Globus pallidus (tissue), 1 donor: ENCODE measurements at regions not wholly inside any gene's neighbourhood (a gene's known extent, or its start where the extent isn't known, plus 50 kb on each side); places are given as distances from the start of the nearest gene placed in this dataset.
"Not testable (repeated sequence)": the region's sequence is repeated elsewhere in the genome, so short reads cannot be mapped to it uniquely, and the experiment has no call there.

Experiments used
- DNase-seq: peaks from one replicate; pipeline ENCODE4 v3.0.0-alpha.2; 2015; ENCODE audit warnings: low spot score

DNA sequence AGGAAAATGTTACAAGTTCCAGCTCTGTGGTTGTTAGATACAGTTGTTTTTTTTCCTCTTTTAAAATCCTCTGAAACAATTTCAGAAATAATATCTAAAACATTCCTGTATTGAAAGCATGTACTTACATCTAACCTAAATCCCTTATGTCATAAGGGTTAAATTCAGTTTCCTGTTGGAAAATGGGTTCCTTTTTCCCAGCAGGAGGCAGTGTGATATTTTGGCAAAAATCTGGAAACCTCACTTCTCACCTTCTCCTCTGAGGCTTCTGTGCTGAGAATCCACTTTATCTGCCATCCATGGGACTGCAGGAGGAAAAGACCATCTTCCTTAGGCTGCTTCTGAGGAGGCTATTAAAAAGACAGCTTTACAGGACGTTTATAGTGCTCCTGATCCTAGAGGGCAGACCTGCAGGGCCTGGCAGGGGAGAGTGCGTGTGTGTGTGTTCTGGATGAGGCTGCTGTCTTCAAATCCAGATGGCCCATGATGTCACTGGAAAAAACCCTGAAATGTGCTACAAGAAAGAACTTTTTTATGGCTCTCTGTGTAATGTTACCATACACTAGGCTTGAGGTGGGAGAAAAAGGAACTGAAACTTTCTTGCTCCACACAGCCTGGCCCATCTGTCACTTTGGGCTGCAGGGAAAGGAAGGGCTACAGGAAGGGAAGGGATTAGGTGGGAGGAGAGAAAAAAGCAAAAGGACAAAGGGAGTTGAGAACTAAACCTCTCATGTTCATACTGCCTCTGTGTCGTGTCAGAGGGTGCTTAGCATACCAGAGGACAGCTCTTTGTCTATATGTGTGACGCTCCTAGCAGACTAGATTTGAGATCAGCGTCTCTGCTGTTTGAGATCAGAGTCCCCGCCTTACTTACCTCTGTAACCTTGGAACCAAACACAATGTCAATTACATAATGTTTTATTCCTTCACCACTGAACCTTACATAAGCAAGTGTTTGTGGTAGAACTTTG lies 379.2 kb upstream of the SPAG17 start:
- no peak for DNase-seq

DNA sequence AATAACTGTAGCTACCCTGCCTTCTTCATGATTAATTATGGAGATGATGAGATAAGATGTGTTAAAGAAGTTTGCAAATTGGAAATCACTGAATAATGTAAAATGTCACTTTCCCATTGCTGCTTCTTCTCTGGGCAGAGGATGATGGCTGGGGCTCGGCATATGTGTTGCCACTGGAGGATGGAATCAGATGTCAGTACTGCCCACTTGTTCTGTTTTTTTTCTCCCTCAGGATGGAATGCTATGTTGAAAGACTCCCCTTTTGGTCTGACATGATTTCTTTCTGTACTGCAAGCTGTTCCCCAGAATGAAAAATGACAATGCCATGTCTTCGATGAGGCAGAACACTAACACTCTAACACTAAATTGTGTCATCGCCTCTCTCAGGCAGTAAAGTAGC lies 373.9 kb upstream of the SPAG17 start:
- DNase-seq: no peak

DNA sequence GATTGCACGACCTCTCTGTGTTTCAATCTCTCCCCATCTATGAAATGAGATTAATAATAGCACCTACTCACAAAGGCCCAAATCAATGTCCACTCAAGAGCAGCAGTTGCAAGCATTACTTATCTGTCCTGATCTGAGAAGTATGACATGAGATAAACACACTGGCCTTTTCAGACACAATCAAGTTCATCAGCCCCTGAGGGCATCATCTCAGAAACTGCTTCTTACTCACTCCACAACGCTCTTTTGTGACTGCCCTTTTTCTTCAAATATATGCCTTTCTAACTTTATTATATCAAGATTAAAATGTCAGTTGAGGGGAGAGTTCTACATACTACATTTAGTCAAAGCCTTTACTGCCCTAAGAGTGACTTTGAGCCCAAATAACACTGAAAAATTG lies 371.9 kb upstream of the SPAG17 start:
- DNase-seq: no peak

DNA sequence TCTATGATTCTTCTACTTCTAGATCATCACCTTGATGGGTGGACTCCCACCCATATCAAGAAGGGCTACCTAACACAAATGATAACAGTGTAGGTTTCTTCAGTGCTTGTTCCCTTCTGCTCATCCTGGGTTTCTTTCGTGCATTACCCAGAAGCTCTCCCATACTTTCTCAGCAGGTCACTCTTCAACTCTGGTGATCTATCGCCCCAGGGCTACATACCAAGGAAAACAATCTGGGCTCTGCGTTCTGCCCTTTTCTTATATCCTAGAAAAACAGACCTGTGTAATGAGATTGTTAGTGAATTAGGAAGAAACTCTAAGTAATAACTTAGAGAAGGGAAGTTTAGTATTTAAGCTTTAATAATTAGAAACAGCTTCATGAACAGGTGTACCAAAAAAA lies 370.6 kb upstream of the SPAG17 start:
- no peak for DNase-seq

DNA sequence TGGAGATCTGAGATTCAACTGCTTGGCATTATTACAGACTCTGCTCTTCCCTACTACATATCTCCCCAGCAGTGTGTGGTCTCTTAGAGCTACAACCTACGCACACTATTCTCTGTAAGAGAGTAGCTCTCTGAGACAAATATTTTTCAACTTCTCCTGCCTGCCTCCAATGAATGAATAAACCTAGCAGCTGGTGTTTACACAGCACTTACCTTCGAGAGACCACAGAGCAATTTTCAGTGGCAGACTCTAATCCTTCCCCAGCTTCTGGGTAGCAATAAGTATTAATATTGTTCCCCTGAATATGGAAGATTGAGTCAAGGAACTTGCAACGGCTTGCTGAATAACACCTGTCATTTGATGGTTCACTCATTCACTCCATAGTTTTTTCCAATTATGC lies 350.9 kb upstream of the SPAG17 start:
- DNase-seq: no peak

DNA sequence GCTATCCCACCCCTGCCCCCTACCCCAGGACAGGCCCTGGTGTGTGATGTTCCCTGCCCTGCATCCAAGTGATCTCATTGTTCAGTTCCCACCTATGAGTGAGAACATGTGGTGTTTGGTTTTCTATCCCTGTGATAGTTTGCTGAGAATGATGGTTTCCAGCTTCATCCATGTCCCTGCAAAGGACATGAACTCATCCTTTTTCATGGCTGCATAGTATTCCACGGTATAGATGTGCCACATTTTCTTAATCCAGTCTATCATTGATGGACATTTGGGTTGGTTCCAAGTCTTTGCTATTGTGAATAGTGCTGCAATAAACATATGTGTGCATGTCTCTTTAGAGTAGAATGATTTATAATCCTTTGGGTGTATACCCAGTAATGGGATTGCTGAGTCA lies 326.9 kb upstream of the SPAG17 start:
- DNase-seq: not testable (repeated sequence)

DNA sequence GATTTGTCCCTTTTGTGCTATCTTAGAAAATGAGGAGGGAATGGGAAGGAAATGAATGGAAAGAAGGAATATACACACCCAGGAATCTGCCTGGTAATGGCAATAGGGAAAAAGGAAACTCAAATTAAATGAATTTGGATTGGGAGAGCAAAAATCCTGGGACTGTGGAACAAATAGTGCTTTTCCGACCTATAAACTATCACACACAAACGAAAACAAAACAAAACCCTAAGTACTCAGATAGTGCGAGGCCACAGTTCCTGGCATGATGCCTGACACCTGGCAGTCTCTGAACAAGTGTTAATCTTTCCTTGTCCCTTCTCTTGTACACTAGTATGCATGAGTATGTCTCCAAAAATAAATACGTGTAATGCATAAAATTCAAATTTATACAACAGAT lies 319.8 kb upstream of the SPAG17 start:
- no peak for DNase-seq

DNA sequence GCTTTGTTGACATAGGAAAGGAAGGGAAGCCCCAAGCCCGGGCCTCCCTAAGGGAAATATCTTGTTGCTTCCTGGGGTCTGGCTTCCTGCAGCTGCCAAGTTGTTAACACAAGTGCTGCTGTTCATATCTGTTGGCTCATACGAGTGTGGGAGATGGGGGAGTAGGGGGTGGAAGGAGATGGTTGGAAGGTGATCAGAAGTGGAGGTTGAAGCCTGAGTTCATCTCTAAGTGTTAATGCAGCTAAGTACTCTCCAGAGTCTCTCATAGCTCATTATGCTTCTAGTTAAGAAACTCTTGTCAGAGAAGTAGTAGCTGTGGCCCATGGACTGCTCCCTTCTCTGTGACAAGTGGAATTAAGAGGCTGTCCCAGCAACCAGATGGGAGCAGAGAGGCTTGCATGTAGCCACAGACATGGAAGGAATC lies 319.2 kb upstream of the SPAG17 start:
- DNase-seq: no peak

DNA sequence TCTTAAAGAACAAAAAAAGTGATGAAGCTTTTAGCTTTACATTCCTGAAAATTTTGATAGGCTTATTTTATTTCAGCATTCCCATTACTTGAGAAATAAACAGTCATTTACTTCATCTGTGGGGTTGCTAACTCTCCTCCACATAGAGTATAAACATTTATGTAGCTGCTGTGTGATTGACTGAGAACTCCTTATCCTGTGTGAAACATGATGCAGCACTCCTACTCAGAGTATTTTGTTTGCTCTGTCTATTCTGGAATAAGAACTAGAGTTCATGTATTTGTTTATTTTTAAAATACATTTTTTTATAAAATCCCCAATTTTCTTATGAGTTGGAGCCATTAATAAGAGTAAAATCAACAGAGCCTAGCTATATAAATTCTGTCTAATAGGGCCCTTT lies 318.7 kb upstream of the SPAG17 start:
- DNase-seq: no peak

DNA sequence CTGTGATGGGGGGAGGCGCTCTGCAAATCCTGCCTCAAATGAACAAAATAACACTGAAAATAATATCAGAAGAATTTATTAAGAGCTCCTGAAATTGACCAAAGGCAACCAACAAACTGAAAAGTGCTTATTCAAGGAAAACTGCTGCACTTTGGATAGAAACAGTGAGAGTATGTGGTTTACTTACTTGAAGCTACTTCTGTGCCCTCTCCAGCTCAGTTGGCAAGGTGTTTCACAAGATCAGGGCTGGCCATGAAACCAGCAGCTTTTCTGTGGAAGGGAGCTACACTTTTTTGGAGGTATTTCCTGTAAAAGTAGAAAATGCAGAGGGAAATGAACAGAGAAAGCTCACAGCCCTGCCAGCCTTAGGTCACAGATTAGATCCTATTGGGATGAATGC lies 310.0 kb upstream of the SPAG17 start:
- DNase-seq: no peak

DNA sequence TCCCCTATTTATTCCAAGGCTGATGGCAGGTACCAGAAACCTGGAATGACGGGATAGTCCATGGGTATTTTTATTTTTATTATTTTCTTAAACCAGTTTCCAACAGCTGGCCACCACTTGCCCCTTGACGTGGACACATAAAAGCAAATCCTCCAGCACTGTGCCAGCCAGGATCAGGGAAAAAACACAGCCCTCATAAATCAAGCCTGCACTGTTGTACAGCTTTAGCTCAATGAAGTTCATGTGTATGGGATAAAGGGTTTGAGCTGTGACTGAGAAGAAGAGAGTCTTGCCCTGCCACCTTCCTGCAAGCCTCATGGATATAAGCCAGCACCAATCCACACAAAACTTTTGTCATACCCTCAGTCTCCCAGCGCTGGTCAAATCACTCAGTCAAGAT lies 303.8 kb upstream of the SPAG17 start:
- no peak for DNase-seq

DNA sequence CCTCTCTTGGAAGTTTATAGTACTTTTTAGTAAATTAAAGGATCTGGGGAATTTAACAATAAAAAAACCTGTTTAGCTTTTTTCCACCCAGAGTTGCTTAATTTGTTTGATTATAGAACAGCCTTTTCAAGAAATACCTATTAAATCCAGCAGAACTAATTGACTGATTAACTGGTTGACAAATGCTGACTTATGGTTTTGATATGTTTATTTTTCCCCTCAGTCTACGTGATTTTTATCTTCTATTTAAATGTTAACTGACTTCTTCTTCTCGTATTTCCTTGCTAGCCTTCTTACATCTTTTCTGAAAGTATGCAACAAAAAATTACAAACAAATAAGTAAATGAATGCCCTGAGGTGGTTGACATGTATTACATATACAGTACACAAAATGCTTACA lies 302.9 kb upstream of the SPAG17 start:
- DNase-seq: no peak

DNA sequence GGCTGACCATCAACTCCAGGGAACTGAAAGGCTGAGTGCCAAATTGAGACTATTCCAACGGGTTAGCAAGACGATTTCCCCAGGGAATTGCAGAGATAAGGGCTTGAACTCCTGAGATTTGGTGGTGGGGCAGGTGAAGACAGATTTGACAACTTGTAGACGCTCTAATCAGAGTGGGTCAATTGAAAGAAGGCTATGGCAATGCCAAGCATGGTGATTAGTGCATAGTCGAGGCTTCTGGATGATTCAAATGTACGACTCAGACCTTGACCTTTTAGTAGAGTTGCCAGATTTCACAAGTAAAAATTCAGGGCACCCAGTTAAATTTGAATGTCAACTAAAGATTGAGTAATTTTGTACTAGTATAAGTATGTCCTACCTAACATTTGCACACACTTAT lies 302.1 kb upstream of the SPAG17 start:
- DNase-seq: no peak

DNA sequence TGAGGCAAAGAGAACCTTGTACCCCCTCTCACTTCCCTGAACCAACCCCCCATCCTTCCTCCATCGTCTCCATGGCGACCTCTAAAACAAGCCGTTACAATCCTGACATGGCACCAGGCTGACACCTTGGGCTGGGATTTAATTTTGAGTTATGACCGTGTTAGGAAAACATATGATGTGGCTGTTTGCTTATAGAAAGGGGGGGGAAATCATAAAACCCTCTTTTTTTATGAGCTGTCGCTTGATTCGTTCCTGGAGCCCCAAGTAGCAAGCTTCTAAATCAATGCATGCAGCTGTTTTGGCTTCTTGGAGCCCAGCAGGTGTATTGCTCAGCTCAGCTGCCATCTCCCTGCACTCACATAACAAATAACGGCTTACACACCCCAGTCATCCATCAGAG lies 301.2 kb upstream of the SPAG17 start:
- DNase-seq: no peak

DNA sequence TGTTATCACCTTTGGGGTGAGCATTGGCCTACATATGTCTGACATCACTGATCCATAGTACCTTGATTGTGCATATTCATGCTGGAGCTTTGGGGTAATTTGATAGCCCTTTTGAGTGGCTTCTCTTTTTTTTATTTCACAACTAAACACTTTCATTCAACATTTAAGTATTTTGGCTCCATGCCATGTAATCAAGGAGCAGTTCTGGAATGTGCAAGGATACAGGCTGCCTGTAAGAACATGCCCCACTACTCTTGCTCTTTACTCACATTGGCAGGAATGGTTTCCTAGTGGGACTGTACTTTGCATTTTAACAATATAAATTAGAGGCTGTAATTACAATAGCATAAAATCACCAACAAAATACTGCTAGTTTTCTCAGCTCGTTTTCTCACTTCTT lies 300.7 kb upstream of the SPAG17 start:
- DNase-seq: no peak

DNA sequence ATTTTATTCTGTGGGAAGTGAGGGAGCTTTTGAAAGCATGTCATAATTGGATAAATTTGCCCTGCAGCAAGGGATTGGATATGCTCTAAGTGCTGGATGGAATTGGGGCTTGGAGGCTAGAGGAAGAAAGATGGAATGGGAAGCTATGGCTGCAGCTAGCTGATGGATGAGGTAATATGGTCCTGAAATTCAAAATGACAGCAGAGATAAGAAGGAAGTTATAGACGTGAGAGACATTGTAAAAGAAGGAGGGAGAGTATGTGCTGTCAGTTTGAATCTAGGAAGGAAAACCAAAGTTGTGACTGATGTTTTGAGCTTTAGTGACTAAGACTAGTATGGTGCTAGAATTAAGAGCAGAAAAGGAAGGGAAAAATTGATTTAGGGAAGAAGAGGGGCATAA lies 299.9 kb upstream of the SPAG17 start:
- no peak for DNase-seq

DNA sequence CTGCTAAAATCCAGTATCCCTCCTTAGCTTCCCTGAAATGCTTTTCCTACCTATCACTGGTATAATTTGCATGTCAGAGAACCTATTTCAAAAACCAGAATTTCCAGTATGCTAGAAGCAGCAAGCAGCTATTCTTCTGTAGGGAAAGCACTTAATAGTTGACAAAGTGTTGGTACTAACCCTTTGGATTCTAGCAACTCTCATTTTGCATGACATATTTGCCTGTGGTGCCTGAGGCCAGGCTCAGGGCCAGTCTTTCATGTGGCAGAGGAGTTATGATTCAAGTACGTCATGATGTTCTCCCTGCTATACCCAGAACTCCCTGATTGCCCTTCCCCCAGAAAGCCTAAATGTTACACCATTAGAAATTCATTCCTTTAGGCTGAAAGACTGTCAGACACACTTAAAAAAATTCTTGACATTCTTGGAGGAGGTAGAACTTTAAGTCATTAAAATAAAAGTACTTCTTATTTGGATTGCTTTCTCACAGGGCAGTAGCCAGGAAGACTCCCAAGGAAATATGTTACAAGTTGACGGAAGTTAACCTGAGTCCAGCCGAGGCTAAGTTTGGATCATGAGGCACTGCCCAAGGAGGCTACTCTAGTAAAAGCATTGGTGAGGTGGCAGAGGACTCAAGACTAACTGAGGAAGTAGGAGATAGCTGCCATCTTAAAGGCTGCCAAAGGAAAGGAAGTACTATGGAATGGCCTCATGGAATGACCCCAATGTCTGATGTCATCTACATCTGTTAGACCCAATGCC lies 298.4 kb upstream of the SPAG17 start:
- DNase-seq: no peak

DNA sequence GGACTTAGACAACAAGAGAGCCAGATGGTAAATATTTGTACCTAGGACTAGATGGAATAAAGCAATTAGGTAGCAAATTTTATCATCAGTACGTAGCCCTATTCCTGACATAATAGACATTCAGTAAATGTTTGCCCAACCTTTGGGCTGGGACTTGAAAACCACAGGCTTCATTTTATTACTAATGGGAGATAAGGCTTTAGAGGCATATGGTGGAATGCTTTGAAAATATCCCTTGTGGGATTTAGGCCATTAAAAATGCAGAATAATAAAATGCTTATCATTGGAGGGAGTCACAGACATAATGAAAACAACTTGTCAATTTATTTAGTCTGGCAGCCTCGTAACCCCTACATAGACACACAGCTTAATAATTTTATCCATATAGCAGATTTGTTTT lies 296.1 kb upstream of the SPAG17 start:
- DNase-seq: no peak

DNA sequence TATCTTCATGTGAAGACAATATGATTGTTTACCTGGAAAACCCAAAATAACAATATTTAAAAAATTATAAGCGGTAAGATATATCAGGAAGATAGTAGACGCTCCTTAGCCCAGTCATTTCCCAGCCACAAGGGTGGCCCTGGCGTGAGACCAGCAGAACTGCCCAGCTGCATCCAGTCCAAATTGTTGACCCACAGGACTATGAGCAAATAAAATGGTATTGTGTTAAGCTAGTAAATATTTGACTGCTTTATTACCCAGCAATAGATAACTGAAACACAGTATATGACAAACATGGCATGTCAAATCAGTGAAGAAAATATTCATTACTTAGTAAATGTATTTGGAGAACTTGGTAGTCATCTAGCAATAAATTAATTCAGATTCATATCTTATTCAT lies 294.3 kb upstream of the SPAG17 start:
- DNase-seq: no peak

DNA sequence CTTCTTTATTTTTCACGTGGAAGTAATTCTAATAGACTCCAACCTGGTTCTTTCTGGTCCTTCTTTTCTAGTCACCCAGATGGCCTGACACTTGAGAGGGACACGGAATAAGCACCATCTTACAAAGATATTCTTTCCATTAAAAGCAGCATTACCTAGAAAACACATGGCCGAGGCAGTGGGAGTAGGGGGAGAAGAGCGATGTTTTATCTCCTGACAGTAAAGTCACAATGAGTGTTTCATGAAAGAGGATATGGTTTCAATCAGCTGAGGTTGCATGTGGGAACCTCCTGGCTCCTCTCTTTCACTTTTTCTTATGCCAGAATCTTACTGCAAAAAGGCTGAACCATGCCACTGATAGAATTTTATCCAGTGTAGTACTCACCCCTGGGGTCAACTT lies 288.8 kb upstream of the SPAG17 start:
- DNase-seq: no peak

DNA sequence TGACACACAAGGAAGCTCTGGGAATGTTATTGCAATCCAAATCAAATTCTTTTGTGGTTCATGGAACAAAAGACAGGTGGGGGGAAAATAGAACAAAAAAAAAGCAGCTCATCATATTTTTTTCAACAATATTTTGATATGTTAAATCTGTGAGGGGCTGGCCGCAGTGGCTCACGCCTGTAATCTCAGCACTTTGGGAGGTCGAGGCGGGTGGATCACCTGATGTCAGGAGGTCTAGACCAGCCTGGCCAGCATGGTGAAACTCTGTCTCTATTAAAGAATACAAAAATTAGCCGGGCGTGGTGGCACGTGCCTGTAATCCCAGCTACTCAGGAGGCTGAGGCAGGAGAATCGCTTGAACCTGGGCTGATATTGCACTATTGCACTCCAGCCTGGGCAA lies 279.4 kb upstream of the SPAG17 start:
- not testable (repeated sequence) for DNase-seq

DNA sequence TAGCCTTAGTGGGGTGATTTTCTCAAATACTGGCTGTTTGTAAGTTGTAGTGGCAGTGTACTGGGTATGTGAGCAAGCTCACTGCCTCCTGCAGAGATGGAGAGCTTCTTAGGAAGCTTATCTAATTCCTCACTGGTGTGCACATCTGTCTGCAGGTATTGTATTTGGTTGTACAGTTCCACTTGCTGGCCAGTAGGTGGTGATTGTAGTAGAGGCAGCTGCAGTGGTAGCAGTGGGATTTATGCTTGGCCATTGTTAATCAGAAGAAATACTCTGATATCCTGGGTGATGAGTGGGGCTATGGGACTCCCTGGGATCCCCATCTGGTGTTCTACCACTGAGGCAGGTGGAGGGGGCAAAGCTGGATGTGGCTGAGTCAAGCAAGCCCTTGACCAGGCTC lies 276.1 kb upstream of the SPAG17 start:
- no peak for DNase-seq

DNA sequence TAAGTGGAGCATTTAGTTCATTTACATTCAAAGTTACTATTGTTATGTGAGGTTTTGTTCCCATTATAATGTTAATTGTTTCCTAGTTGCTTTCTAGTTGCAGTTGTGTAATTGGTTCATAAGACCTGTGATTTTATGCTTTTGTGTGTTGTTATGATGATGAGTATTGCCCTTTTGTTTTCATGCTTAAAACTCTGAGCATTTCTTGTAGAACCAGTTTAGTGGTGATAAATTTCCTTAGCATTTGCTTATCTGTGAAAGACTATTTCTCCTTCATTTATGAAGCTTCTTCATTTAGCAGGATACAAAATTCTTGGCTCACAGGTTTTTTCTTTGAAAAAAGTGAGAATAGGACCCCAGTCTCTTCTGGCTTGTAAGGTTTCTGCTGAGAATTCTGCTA lies 274.8 kb upstream of the SPAG17 start:
- no peak for DNase-seq
